ENCODE measurements at regions not wholly inside any gene's neighbourhood (a gene's known extent, or its start where the extent isn't known, plus 50 kb on each side); places are given as distances from the start of the nearest gene placed in this dataset.

DNA sequence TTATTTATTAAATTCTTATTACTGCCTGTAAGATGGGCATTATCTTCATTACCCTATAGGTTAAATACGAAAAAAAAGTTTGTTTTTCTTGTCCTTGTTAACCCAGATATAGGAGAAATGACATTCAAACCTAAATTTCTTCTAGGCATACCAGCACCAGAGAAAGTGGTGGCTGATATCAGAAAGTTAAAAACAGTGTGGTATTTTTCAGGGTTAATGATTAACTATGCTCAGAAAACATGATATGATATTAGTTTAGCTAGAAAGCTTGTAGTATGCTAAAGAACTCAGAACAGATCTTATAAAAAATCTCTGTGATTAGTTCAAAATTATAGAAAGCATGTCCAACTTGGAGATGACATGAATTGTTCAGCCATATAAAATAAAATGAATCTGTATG, 630.5 kb upstream of the EPHA6 start (continued):
- TF ChIP-seq, protein P1, sequence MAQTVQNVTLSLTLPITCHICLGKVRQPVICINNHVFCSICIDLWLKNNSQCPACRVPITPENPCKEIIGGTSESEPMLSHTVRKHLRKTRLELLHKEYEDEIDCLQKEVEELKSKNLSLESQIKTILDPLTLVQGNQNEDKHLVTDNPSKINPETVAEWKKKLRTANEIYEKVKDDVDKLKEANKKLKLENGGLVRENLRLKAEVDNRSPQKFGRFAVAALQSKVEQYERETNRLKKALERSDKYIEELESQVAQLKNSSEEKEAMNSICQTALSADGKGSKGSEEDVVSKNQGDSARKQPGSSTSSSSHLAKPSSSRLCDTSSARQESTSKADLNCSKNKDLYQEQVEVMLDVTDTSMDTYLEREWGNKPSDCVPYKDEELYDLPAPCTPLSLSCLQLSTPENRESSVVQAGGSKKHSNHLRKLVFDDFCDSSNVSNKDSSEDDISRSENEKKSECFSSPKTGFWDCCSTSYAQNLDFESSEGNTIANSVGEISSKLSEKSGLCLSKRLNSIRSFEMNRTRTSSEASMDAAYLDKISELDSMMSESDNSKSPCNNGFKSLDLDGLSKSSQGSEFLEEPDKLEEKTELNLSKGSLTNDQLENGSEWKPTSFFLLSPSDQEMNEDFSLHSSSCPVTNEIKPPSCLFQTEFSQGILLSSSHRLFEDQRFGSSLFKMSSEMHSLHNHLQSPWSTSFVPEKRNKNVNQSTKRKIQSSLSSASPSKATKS (CRISPR knock-in tag; IDR thresholded peaks at IDR 0.05): no peak
- TF ChIP-seq NFRKB (IDR thresholded peaks at IDR 0.05; ENCODE audit: low read depth) (no peak), PKNOX1 (IDR thresholded peaks at IDR 0.05) (no peak), NELFE (IDR thresholded peaks at IDR 0.05; ENCODE audit: insufficient read depth, insufficient read length) (no peak), GTF2E2 (tag; IDR thresholded peaks at IDR 0.05) (no peak), SLC30A9 (CRISPR knock-in tag; IDR thresholded peaks at IDR 0.05) (no peak), ESRRA (IDR thresholded peaks at IDR 0.05; ENCODE audit: borderline replicate concordance, low read depth) (no peak), CTBP1 (IDR thresholded peaks at IDR 0.05; ENCODE audit: borderline replicate concordance) (no peak)

- 0% methylated on average over 7 of the region's 8 CpGs for WGBS (ENCODE audit: insufficient coverage, low coverage, missing lambda C conversion rate)
- no peak for FAIRE-seq
- Histone ChIP-seq H3K9ac (ENCODE audit: insufficient read depth in 1 of 2, low read depth in 2 of 2, low read length in 2 of 2) (no peak overlapping the region), H4K20me1 (replicated peaks; ENCODE audit: control insufficient read depth, insufficient read depth, low read length) (no peaks in the 10 kb centered on the region), H3K4me3 (no peak overlapping the region), H3K9me1 (ENCODE audit: control insufficient read depth, insufficient read depth, low read length) (no peaks in the 10 kb centered on the region), H2AFZ (ENCODE audit: low read depth, low read length) (no peak overlapping the region), H3K4me2 (ENCODE audit: insufficient read depth, low read length) (no peak overlapping the region), H3K9me3 (replicated peaks; ENCODE audit: control insufficient read depth, insufficient read depth, low read depth, low read length) (no peaks in the 10 kb centered on the region), H3K27ac (ENCODE audit: extremely low read depth, low read depth, low read length) (no peak overlapping the region), H3K4me1 (replicated peaks in 1 of 2; ENCODE audit: control insufficient read depth in 2 of 2, insufficient read depth in 2 of 2, low read length in 2 of 2) (no peaks in the 10 kb centered on the region), H3K36me3 (ENCODE audit: control insufficient read depth, insufficient read depth, low read length) (no peaks in the 10 kb centered on the region), H3K79me2 (ENCODE audit: control insufficient read depth, insufficient read depth, low read length) (no peaks in the 10 kb centered on the region), H3K27me3 (ENCODE audit: control insufficient read depth in 2 of 2, insufficient read depth in 2 of 2, low read length in 2 of 2) (no peaks in the 10 kb centered on the region)
- BruUV-seq (replicated peaks): no TSS peak
- intact Hi-C loops (cut with micrococcal nuclease): no loop called here
- no peak for ATAC-seq
- POLR2A ChIA-PET: no interaction called here
- in situ Hi-C loops (cut with MboI): no loop called here
- CTCF ChIA-PET (ENCODE audit: low intra/inter-chr PET ratio): no interaction called here
- DNase-seq (ENCODE audit: extremely low read depth in 1 of 4, low spot score in 3 of 4): no peak
- TF ChIP-seq CUX1 (CRISPR knock-in tag; IDR thresholded peaks at IDR 0.05) (no peak), RNF2 (IDR thresholded peaks at IDR 0.05) (no peak), CLOCK (CRISPR knock-in tag; IDR thresholded peaks at IDR 0.05; ENCODE audit: borderline replicate concordance) (no peak)
These were observed 624.3 kb upstream of the EPHA6 start for GRCh38 chr3:96190024-96190616.

All from K562 (cell line).